Omental fat pad (tissue), 3 donors: ENCODE measurements at regions not wholly inside any gene's neighbourhood (a gene's known extent, or its start where the extent isn't known, plus 50 kb on each side); places are given as distances from the start of the nearest gene placed in this dataset.

Experiments used
- ATAC-seq: fragments of 150-250 bp; one replicate; pipeline ENCODE4 v1.9.1; 2016; ENCODE audit warnings: mild to moderate bottlenecking, moderate library complexity; ENCODE audit not compliant: low FRiP score
- DNase-seq: peaks from one replicate; pipeline ENCODE4 v3.0.0-alpha.2; 2019; ENCODE audit warnings: low spot score
- TF ChIP-seq, protein P1 (sequence below), 3 donors: fragments of 450-650 bp; IDR thresholded peaks; one replicate each; pipeline ENCODE4 v1.5.1; 2016 to 2017; ENCODE audit warnings: antibody characterized with exemption in 3 of 3, mild to moderate bottlenecking in 3 of 3, moderate library complexity in 2 of 3

DNA sequence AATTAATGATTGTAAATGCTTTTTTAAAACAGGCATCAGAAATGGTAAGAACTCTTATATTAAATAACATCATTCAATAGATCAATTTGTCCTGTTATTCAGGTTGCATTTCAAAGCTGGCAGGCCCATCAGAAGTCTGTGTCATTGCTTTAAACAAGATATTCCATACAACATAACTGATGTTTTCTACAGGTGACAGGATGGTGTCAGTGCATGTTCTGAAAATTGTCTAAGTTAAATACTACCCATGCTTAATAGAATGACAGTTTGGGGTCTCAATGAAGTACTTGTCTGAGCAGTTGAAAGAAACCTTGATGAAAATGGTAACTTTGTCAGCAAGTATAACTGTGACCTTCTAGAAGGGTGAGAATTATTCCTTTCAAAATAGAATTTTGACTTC is 263.2 kb downstream of the ISL1 start:
- ATAC-seq (no peak), DNase-seq (no peak)
- TF ChIP-seq, protein P1, sequence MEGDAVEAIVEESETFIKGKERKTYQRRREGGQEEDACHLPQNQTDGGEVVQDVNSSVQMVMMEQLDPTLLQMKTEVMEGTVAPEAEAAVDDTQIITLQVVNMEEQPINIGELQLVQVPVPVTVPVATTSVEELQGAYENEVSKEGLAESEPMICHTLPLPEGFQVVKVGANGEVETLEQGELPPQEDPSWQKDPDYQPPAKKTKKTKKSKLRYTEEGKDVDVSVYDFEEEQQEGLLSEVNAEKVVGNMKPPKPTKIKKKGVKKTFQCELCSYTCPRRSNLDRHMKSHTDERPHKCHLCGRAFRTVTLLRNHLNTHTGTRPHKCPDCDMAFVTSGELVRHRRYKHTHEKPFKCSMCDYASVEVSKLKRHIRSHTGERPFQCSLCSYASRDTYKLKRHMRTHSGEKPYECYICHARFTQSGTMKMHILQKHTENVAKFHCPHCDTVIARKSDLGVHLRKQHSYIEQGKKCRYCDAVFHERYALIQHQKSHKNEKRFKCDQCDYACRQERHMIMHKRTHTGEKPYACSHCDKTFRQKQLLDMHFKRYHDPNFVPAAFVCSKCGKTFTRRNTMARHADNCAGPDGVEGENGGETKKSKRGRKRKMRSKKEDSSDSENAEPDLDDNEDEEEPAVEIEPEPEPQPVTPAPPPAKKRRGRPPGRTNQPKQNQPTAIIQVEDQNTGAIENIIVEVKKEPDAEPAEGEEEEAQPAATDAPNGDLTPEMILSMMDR (IDR thresholded peaks at IDR 0.05), result no peak

GRCh38 chr5:51650824-51651223 is 267.6 kb downstream of the ISL1 start:
- ATAC-seq (no peak), DNase-seq (no peak)
- TF ChIP-seq, protein P1 (IDR thresholded peaks at IDR 0.05), result no peak

DNA sequence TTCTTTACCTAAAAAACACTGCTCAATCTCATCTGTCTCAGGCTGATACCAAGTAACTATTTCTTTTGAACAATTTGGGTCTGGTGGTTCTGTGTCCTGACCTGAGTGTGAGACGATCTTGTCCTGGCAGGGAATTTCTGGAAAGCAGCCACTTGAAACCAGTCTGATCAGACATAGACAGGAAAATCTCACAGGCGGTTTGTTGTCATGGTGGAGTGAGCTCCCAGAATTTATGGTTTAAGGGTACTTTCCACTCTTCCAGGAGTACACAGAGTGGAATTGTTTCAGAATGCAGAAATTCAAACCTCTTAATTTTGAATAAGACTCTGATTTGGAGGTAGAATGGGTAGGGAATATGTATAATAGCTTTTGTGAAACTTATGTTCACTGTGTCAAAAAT is 268.2 kb downstream of the ISL1 start:
- ATAC-seq, result no peak
- no peak for DNase-seq
- TF ChIP-seq, protein P1 (IDR thresholded peaks at IDR 0.05), result no peak

DNA sequence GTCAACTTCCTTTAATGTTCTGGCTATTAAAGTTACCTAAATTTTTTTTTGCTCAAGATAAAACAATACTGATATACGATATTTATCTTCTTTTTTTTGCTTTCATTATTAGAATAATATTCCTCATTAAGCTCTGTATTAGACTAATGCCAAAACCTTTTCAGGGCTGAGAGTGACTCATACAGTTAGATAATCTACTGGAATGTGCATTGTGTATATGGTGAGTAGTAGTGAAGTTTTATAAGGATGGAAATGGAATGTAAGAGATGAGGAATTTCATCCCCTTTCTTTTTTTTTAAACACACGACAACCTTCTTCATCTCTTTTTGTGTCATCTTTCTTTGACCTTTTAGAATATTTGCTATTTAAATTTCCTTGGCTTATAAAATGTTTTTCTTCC is 268.6 kb downstream of the ISL1 start:
- DNase-seq, result no peak
- ATAC-seq, result no peak
- TF ChIP-seq, protein P1 (IDR thresholded peaks at IDR 0.05), result no peak

DNA sequence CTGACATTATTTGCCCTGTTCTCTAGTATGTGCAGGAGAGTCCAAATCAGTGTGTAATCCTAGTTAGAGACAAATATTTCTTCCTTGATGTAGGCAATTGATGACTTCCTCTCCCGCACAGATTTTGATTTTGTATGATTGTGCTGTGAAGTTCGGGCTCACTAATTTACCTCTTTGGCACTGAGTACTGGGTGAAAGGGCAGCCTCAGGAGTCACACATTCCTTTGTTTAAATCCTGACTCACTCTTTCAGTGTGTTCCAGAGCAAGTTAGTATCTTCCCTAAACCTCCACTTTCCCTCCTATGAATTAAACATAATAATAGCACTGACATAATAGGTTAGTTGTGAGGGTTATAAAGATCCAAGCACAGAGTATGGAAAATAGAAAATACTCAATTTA is 269.7 kb downstream of the ISL1 start:
- TF ChIP-seq, protein P1 (IDR thresholded peaks at IDR 0.05), result no peak
- ATAC-seq, result no peak
- DNase-seq, result no peak

- TF ChIP-seq, protein P1 (IDR thresholded peaks at IDR 0.05), result no peak
- DNase-seq (no peak), ATAC-seq (no peak)
Observed at GRCh38 chr5:51657340-51658240, 274.3 kb downstream of the ISL1 start.
